ENCODE measurements at regions not wholly inside any gene's neighbourhood (a gene's known extent, or its start where the extent isn't known, plus 50 kb on each side); places are given as distances from the start of the nearest gene placed in this dataset.

DNA sequence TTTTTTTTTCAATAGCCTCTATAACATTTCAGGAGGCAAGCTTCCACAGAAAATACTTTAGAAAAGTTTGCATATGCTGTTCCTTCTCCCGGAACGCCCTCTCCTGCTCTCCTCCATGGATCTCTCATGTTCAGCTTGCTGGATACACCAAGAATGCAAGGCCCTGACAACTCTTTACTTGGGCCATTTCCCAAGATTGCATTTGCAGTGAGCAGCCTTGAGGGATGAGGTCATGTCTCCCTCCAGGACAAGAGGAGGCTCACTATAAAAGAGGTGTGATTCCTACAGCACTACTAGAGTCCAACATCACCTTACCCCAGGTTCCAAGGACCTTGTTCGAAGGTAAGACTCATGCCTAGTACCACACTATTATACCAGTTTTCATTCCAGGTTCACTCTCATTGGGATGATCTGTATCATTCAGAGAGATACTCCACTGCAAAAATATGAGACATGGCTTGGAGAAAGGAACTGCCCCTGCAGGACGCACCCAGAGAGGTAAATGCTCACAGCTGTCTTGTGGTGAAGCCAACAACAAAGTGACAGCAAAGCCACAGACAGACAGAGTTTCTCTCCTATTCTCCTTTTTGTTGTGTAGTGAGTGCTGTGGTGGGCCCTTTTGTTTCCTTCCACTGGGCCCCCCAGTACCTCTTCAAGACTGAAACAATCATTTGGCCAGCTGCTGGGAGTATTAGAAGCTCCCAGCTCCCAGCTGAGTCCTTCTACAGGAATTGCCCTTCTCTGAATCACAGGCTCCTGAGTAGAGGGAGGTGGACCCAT lies 151.7 kb upstream of the ZNF366 start:
- TF ChIP-seq CTCF (IDR thresholded peaks at IDR 0.05 in 8 of 11, conservative IDR thresholded peaks at IDR 0.05 in 3 of 11) (no peak), POLR2A (IDR thresholded peaks at IDR 0.05) (no peak), POLR2AphosphoS5 (IDR thresholded peaks at IDR 0.05) (no peak)
